Adrenal gland (tissue), 5 donors: ENCODE measurements at regions not wholly inside any gene's neighbourhood (a gene's known extent, or its start where the extent isn't known, plus 50 kb on each side); places are given as distances from the start of the nearest gene placed in this dataset.

ENCODE experiments used
- CTCF ChIP-seq, 6 experiments: fragments of 450-650 bp in 4 of 6; fragments of 200-600 bp in 2 of 6; sonication (generic) in 1 of 6; IDR thresholded peaks; 1 replicate in 5 of 6; 2 replicates in 1 of 6; pipeline versions ENCODE4 v1.5.1 to v1.8.0; 2016 to 2021; ENCODE audit warnings: antibody characterized with exemption in 6 of 6, mild to moderate bottlenecking in 2 of 6, moderate library complexity in 1 of 6
- POLR2A ChIP-seq, 2 donors: fragments of 450-650 bp; IDR thresholded peaks; one replicate each; pipeline ENCODE4 v1.6.1; 2017; ENCODE audit warnings: antibody characterized with exemption in 2 of 2, mild to moderate bottlenecking in 2 of 2, moderate library complexity in 1 of 2
- donor health status: DM: no; HTN: no; CAD: no.

DNA sequence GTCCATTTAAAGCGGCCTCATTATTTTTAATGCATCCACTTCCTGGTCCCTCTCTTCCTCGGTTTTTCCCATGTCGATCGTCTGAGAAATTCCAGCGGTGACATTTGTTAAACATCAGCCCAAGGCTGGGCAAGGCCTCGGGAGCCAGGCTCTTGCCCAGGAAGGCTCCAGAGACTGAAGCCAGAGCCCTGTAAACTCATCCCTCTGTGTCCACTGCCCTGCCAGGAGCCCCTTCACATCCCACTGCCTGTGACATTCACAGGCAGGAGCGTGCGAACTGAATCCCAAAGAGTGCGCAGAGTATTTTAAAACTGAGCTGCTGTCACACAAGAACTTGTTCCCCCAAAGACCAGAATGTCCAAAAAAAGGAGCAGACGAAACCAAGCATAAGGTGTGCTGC, 56.5 kb upstream of the ANO1 start:
- no peak for TF ChIP-seq POLR2A (IDR thresholded peaks at IDR 0.05)
- no peak for TF ChIP-seq CTCF (IDR thresholded peaks at IDR 0.05)
